ENCODE measurements at regions not wholly inside any gene's neighbourhood (a gene's known extent, or its start where the extent isn't known, plus 50 kb on each side); places are given as distances from the start of the nearest gene placed in this dataset.

DNA sequence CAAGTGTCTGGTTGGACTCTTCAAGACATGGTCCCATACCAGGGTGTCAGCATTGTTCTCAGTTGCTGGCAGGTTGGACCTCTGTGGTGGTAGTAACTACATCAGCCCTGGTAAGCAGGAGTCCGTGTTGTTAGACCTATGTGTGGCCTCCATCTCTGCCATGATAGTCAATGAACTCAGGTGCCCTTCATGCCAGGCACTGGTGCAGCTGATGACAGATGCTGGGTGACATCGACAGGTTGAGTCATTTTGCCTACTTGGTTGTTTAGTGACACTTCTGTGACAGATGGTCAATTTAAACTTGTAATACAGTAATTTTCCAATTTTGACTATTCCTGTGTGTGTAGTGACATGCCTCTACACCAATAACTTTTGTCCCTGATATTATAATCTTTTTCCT lies 189.7 kb downstream of the SP3 start:
- no peak overlapping the region for H3K4me3 ChIP-seq (ENCODE audit: low read length)
- TF ChIP-seq, protein P1, sequence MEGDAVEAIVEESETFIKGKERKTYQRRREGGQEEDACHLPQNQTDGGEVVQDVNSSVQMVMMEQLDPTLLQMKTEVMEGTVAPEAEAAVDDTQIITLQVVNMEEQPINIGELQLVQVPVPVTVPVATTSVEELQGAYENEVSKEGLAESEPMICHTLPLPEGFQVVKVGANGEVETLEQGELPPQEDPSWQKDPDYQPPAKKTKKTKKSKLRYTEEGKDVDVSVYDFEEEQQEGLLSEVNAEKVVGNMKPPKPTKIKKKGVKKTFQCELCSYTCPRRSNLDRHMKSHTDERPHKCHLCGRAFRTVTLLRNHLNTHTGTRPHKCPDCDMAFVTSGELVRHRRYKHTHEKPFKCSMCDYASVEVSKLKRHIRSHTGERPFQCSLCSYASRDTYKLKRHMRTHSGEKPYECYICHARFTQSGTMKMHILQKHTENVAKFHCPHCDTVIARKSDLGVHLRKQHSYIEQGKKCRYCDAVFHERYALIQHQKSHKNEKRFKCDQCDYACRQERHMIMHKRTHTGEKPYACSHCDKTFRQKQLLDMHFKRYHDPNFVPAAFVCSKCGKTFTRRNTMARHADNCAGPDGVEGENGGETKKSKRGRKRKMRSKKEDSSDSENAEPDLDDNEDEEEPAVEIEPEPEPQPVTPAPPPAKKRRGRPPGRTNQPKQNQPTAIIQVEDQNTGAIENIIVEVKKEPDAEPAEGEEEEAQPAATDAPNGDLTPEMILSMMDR (conservative IDR thresholded peaks at IDR 0.05; ENCODE audit: low read depth, low read length) = no peak
- no peak for DNase-seq (ENCODE audit: low read depth)

DNA sequence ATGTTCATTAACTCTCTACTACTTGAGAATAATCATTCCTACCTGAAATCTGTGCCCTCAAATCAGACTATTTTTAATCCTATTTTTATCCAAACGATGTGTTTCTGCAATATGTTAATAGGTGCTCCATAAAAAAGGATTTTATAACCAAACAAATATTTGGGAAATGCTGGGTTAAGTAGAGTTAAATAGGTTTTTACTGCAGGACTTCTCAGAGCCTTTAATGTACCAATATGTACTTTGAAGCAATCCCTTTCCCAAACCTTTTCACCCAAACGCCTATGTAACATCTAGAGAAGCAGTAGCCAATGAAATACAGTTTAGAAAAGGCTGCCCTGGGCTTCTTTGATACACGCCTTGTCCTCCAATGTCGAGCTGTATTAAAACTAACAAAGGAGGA lies 182.5 kb downstream of the SP3 start:
- no peak for DNase-seq (ENCODE audit: low read depth)
- TF ChIP-seq, protein P1 (conservative IDR thresholded peaks at IDR 0.05; ENCODE audit: low read depth, low read length) = no peak
- H3K4me3 ChIP-seq (ENCODE audit: low read length) = no peak overlapping the region

DNA sequence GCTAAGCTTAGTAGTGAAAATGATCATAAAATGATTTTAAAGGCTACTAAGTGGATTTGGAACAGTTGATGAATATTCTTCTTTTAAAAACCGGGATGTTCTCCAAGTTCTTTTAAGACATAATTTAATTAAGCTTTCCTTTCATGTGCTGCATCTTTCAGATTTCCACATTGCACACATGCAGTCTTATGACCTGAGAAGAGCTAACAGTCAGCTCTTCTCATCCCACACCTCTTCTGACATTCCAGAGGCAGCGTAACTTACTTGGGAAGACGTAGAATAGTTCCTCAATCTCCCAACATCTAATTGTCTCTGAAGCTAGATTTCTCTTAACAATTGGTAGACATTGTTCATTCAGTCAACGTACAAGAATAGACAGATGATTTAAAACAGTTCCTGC lies 181.8 kb downstream of the SP3 start:
- no peak for DNase-seq (ENCODE audit: low read depth)
- TF ChIP-seq, protein P1 (conservative IDR thresholded peaks at IDR 0.05; ENCODE audit: low read depth, low read length) = no peak
- H3K4me3 ChIP-seq (ENCODE audit: low read length) = no peak overlapping the region

DNA sequence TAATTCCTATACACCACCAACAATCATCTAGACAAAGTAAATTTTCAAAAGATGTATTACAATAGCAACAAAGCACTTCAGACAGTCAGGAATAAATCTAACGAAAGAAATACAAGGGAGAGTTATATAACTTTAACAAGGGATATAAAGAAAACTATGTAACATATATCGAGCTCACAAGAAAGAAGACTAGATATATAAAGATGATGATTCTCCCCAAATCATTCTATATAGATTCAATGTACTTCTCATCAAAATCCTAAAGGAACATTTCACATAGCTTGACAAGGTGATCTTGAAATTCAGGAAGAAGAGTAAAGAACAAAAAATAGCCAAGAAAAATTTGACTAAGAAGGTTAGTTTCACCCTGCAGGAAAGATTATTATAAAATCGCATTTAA lies 179.4 kb downstream of the SP3 start:
- no peak overlapping the region for H3K4me3 ChIP-seq (ENCODE audit: low read length)
- DNase-seq (ENCODE audit: low read depth) = no peak
- TF ChIP-seq, protein P1 (conservative IDR thresholded peaks at IDR 0.05; ENCODE audit: low read depth, low read length) = no peak

DNA sequence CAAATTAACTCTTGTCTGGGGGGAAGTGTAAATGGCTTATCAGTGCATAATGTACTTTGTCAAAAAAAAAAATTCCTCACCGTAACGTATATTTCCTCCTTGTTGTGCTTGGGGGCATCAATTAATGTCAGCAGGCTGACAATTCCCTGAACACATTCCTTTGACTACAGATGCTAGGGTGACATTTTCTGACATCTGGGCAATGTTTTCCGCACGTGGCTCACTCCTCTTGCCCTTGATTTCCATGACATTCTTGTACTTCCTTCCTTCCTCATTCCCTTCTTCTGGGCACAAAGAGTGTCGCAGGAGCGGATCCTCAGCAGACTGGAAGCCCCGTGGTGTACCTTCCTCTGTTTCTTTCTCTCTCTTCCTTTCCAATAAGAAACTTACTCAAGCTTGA lies 173.7 kb downstream of the SP3 start:
- no peak for DNase-seq (ENCODE audit: low read depth)
- H3K4me3 ChIP-seq (ENCODE audit: low read length) = no peak overlapping the region
- TF ChIP-seq, protein P1 (conservative IDR thresholded peaks at IDR 0.05; ENCODE audit: low read depth, low read length) = no peak

DNA sequence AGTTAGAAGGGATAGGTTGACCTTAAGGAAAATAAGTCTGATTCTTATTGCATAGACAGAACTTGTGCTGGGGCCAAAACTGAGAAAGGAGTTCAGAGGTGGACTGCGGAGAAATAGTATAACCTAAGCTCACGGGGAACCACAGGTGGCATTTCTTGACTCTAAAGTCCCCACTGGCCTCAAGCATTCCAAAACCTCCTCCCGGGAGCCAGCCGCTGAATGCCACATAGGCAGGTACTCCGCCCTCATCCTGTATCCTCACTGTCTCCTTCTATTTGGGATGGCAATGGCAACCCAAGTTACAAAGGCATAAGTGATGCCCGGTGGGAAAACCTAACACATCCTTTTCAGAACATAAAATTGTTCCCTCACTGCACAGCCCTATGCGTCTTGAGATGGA lies 173.0 kb downstream of the SP3 start:
- TF ChIP-seq, protein P1 (conservative IDR thresholded peaks at IDR 0.05; ENCODE audit: low read depth, low read length) = no peak
- H3K4me3 ChIP-seq (ENCODE audit: low read length) = no peak overlapping the region
- no peak for DNase-seq (ENCODE audit: low read depth)

DNA sequence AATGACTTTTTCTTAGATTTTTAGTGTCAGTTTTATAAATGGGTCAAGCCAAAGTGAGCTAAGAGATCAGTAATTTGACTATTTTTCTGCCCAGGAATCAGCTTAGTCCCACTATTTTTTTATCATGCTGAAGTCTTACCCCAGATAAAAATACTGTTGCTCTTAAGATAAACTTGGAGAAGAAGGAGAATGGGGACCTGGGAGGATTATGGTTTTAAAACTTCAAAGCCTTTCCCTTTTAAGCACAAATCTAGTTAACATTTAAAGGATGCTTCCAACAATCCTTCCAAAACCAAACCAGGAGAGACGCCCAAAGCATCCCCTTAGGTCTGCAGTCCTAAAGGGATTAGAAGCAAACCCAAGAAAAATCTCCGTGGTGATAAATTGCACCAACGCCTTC lies 172.4 kb downstream of the SP3 start:
- TF ChIP-seq, protein P1 (conservative IDR thresholded peaks at IDR 0.05; ENCODE audit: low read depth, low read length) = no peak
- no peak for DNase-seq (ENCODE audit: low read depth)
- no peak overlapping the region for H3K4me3 ChIP-seq (ENCODE audit: low read length)
